Left renal pelvis (tissue), 4 donors: ENCODE measurements at regions not wholly inside any gene's neighbourhood (a gene's known extent, or its start where the extent isn't known, plus 50 kb on each side); places are given as distances from the start of the nearest gene placed in this dataset.

Experiments used
- DNase-seq, 4 donors: peaks; one replicate each; pipeline ENCODE4 v3.0.0-alpha.2; 2013; ENCODE audit warnings: low read depth in 4 of 4, low spot score in 3 of 4

DNA sequence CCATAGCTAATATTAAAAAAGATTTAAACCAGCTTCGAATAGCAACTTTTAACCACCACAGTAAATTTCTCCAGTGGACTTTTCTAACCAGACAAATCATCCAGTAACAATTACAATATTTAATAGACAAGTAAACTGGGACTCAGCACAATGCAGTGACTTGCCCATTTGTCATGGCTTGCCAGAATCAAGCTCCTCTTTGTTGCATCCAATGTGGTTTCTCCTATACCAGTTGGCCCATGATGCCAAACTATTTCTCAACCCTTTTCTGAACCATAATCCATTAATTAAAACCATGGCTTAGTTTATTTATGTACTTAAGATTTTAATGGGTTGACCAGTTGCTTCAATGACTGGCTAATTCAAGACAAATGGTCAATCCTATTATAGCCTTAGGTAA, 64.4 kb downstream of the DIO2 start:
- DNase-seq = no peak

DNA sequence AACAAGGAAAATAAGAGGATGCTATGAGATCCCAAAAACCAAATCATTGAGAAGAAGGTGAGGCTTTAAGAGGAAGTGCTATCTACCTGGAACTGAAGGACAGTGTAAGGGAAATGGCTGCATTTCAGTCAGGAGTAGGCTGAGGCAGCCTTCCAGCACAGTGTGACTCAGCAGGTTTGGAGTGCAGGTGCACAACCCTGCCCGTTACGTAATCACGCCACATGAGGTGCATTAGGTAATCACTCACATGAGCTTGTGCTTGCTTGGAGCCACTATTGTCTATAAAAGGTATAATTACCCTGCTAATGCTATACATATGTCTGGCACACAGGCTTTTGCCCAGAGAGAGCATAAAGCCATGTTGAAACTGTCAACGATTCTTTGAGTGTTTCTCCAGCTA, 74.9 kb downstream of the DIO2 start:
- DNase-seq = no peak

DNA sequence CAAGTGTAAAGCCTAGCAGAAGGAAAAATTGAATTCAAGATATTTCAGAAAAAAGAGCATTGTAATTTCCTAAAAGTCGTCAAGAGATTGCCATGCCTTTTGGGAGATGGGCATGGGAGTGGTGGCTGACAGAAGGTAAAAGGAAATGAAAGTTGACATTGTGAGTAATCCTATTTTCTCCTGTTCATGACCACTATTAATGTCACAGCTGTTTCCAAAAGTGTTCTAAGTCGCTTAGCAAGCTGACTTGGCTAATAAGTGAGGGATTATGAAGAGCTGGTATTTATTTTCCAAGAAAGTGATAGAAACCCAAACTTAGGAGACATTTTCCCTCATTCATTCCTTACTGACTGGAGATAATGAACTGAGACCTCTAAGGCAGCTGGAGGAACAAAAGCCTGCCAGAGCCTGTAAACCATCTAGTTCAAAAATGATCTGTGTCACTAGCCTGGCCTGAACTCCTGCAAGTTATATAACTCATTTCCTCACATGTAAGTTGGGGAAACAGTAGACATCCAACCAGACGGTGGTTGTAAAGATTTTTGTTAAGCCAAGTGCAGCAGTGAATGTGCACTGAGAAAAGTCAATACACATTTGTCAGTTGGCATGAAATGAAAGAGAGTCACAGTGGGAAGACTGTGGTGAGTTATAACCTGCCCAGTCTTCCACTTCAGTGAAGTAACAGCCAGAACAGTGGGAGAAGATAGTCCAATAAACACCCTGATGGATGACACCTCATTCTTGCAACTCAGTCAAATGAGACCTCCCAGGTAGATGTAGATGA, 75.8 kb downstream of the DIO2 start:
- DNase-seq = no peak

DNA sequence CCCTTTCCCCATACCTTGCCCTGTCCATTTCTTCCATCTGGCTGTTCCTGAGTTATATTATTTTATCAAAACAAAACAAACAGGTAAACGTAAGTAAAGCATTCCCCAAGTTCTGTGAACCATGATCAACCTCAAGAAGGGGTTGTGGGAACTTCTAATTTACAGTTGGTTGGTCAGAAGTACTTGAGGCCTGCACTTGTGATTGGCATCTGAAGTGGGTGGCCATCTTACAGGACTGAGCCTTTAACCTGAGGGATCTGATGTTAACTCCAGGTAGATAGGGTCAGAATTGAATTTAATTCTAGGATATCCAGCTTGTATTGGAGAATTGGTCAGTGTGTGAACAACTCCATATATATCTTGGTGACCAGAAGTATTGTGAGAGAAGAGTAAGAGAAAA, 77.0 kb downstream of the DIO2 start:
- no peak for DNase-seq

DNA sequence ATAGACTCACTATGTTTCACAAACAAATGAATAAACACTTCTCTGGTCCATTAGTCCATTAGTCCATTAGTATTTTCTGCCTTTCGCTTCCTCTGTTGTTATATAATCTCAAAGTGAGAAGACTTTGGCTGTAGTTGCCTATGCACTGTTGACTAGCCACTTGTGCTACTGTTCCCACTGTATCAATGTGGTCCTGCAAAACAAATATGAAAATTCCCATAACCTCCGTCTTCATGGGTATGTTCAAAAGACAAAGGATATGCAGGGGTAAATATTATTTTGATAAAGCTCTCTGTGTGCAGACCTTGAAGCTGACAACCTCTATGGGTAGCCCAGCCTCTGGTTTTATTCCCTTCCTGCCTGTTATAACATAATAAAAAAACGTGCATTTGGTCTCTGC, 77.8 kb downstream of the DIO2 start:
- DNase-seq = no peak

DNA sequence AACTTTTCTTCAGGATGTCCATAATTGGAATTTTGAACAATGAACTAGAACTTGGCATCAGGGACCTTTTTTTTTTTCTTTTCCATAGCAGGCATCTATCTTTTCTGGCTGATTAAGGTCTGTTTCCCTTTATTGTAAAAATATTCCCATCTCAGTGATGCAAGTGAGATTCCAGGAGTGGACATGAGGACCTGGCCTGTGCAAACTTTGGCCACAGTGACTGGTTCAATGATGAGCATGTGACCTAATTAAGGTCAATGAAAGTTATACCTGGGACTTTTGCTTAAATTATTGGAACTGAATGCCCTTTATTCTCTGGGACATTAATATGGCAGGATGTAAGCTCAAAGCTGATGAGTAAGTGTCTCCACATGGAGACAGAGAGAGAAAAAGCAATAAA, 83.8 kb downstream of the DIO2 start:
- DNase-seq = no peak

DNA sequence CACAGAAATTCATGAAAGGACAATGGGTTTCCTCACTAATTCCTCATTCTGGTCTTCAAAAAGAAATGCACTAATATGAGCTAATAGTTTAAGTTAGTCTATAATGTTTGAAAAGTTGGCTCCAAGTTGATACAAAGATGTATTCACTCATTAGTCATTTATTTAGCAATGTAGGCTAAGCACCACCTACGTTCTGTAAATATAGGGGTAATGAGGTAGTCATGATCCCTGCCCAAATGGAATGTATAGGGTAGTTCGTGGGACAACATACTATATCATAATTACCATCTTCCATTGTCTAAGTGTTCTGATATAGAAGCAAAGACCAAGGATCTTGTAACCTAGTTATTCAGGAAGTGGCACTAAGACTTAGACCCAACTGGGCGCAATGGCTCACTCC, 86.5 kb downstream of the DIO2 start:
- DNase-seq = no peak

DNA sequence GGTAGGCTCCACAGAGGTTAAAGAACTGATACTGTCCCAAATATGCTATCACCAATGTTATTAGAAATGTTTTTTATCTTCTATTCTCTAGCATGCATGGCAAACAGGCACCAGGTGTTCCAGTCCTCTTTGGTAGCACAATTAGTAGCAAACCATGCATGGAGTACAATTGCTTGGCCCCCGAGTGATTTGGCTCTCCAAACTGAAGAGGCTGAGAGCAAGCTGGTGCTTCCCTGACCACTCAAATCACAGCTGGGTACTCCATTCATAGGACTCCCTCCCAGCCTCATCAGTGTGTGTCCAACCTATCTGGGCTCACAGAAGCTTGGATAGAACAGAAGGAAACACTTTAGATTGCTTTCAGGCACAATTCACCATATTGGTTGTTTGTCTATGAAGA, 93.4 kb downstream of the DIO2 start:
- no peak for DNase-seq

DNA sequence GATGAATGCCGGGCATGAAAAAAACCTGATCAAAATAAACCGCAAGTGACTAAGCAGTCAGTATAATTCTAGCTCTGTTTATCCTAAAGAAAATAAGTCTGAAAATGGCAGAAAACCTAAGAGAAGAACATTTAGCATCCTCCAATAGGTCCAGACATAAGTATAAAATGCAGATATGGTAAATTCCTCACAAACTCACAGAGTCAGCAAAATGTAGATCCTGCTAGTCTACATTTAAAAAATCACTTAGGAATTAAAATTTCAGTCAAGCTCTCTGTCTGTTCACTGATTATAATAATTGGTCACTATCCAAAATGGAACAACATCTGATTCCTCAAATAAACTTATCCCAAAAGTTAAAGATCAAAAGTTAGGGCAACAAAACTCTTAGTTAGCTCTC, 95.1 kb downstream of the DIO2 start:
- DNase-seq = no peak

DNA sequence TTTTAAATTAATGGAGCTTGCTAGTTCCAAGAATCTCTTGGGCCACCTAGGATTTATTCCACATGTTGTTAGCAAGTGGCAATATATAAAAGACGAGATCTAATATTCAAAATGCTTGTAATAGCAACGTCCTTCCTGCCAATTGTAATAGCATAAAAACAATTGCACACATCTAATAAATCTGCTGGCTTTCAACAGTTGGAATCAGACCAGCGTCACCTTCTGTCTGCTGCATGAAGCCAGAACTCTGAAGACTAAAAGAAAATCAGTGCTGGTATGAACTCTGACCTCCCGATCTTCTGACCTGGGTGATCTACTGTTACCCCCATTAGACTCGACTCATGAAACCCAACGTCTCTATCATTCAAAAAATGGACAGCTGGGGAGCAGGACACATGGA, 100.6 kb downstream of the DIO2 start:
- no peak for DNase-seq

DNA sequence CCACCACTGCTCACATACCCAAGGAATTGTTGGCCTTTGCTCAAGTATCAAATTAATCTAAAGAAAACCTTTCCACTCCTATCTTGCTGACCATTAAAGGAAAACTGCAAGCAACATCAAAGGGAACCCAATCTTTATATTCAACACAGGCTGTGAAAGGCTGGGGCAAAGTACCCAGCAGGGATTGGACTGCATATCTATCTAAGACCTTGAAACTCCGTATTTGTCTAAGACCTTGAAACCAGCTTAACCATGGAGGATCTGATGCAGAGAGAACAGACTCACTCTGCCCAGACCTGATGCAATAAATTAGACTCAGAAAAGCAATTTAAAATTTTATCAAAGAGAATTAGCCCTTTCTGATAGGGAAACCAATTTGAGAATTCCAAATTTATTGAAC, 102.2 kb downstream of the DIO2 start:
- no peak for DNase-seq

DNA sequence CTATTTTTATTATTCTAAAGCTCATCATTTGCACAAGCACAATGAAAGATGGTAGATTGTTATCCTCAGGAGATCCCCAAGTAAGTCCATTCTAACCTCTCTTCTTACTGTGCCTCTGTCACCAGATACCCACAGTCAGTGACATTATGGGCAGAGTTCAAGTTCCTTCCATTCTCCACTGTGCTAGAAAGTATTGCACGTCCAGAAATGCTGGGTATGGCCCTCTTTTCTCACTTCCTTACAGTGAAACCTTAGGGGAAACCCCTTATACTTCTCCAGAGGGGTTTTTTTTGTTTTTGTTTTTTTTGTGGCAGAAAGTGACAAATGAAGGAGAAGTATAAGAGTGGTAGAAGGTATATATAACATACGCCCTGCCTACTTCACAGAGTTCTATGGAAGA, 102.9 kb downstream of the DIO2 start:
- DNase-seq = no peak

DNA sequence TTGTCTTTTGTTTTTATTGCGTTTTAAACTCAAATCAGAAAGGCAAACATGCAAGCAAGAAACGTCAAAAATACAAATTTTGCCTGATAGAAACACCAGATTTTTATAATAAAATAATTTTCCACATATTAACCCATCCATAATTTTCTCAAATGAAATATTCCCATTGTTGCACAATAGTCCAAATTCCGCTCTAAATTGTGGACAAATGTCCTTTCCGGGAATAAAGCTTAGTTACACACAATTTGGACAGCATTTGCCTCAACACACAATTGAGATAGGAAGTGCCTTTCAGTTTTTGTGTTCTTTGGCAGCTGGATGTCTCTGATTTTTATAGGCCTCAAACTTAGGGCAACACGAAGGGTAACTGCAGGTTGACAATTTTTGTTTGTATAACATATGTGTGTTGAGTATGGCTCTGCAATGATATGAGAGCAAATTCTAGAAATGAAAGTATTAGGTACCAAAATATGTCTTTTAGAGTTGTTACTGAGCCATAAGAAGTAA, 105.8 kb downstream of the DIO2 start:
- no peak for DNase-seq

DNA sequence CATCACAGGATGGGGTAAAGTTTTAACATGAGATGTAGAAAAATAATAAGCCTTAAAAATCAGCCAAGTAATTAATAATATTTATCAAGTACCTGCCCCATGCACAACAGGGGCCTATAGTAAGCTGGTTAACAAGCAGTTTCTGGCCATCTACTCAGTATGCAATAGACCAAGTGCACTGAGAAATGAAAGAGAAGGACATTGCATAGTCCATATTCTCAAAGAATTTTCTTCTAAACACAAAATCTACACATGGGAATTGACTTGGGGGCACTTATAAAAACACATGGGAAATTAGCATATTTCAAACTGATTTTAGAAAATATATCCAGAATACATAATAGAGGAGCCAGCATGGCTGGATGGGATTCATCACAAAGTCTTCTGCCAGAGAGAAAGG, 109.5 kb downstream of the DIO2 start:
- no peak for DNase-seq

DNA sequence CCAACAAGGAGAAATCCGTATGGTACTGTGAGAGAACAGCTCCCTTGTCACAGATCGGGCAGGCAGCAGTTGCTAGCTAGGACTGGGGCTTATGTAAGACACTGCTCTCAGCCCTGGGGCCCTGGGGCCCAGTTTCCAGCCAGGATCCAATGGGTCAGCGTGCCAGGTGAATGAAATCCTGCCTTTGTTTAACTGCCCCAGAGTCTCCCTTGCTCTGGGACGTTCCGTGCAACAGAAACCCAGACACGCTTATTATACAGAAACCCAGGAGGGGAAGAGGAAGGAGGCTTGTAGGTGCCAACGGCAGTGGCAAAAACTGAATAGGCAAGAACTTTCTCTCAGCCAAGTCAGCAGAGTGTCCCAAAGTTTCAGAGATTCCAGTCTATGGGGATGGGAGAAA, 110.6 kb downstream of the DIO2 start:
- no peak for DNase-seq

DNA sequence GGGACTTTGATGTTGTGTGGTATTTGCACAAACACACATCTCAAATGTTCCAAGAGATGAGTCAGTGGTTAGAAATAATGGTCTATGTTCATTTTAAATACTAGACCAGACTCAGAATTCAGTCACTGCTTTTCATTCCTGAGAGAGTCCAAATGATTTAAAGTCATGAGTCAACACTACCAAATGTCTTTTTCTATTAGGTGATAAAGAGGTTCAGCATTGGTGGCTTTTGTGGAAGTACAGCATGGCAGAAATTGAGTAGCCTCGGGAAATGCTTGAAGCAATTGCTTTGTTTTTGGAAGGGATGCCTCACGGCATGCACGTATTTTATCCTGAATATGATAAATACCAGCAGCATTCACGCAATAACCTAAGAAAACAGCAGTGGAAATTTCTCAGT, 115.7 kb downstream of the DIO2 start:
- no peak for DNase-seq

DNA sequence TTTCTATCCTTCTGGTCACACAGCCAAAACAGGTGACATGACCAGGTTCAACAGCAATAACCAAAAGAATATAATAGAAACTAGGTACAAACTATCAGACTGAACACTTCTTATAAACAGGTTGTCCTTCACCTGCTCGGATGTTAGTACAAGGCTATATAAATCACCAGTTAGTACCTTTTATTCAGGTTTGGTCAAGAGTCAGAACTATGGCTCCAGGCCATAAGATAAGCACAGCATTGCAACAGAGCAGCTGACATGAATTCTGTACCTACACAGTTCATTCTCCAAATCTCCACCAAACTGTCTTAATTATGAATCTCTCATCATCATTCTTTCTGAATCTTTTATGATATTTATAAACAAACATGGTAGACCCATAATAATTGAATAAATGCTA, 123.9 kb downstream of the DIO2 start:
- no peak for DNase-seq

DNA sequence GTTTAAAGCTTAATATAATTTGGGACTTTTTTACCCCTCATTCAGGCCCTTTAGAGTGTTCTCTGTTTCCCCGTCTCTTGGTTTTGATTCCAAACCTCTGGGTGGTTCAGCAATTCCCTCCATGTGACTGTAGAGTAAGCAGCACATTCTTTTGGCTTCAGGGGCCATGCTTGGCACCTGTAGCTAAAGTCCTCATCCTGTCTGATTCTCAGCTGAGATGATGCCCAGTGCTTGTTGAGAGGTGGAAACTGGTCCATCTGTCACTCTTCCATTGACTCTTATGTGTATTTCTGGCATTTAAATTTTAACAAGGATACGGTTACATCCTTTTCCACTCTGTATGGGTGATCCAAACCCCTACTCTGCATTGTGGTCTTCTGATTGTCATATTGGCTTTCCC, 127.1 kb downstream of the DIO2 start:
- DNase-seq = no peak

DNA sequence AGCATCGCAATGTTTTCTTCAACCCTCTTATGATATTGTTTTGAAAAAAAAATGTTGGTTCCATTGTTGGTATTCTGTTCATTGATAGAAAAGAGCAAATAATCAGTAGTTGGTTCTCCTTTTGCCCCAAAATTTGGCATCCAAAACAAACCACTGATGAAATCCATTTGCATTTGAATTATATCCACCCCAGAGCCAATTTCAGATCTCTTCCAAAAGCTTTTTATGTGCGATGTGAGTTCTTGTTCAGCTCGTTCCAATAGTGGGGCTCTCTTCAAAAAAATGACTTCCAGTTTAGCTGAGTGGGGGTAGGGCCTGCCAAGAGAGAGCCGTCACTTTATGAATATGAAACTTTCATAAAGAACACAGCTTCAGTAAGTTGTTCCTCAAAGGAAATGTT, 130.7 kb downstream of the DIO2 start:
- no peak for DNase-seq

DNA sequence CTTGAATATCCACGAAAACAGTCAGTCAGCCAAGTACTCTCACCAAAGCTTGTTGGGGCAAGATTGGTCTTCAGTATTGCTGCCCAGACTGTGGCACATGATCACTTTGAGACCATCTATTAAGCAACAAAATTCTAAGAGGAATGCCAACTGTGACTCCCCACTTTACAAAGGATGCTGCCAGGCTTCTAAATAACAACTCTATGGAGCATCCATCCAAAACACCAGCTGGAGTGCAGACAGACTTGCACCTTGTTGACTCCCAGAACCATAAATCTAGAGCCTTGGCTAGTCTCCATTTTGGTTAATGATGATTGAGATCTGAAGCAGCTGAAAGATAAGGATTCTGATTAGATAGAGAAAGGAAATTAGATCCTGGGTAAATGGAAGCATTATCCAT, 132.8 kb downstream of the DIO2 start:
- no peak for DNase-seq

DNA sequence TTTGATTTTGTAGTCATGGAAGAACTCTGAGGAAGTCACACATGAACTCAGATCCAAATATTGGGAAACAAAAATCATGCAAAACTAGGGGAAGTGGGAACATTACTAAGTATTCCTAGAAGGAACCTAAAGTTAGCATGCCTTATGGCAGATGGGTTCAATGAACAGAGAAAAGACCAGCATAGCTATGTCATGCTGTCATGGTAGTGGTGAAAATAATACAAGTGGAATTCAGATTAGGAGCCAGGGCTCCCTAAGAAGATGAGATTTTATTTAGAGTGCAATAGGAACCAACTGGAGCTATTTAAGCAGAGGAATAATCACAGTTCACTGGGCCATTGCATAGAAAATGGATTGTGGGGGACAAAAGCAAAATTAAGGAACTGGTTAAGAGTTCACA, 134.0 kb downstream of the DIO2 start:
- DNase-seq = no peak

DNA sequence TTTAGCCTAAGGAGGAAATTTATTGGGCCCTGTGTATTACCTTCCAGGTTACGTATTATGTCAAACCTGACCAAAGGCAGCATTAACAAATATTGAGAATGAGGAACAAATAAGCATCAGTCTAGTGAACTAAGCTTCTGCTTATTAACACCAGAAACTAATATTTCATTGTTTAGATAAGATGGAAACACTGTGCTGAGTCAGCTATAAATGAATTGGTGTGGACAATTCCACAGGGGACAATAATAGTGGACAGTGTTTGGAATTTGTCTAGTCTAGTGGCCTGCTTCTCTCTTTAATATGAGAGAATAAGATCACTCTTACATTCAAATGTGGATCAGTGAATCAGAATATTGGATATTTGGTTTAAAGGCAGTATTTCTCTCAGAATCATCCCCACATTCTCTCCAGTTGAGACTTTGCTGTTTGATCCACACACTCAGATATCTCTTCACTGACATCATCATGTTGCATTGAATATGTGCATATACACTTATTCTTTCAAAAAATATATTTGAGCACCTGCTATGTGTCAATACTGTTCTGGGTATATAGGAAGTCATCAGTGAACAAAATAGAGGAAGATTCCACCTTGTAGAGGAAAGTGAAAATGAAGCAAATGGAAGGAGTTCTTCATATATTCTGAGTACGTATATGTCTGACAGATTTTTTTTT, 136.3 kb downstream of the DIO2 start:
- no peak for DNase-seq
